A549 (cell line): ENCODE measurements at regions not wholly inside any gene's neighbourhood (a gene's known extent, or its start where the extent isn't known, plus 50 kb on each side); places are given as distances from the start of the nearest gene placed in this dataset.

Experiments used
- CEBPB ChIP-seq, 2 experiments: fragments of >200 bp in 1 of 2; sonication (Bioruptor Twin) in 1 of 2; formaldehyde crosslinking in 1 of 2; IDR thresholded peaks; 2 replicates each; pipeline ENCODE4 v1.6.1; 2012 to 2016
- CTCF ChIP-seq: fragments of >200 bp; sonication (Bioruptor Twin); formaldehyde crosslinking; IDR thresholded peaks from 3 replicates; pipeline ENCODE4 v1.5.1; 2016
- MAFK ChIP-seq: fragments of 450-650 bp; IDR thresholded peaks from 2 replicates; pipeline ENCODE4 v1.6.1; 2014; ENCODE audit not compliant: partially characterized antibody
- POLR2A ChIP-seq: IDR thresholded peaks from 2 replicates; pipeline ENCODE4 v1.6.1; 2012; ENCODE audit warnings: mild to moderate bottlenecking, low read length
- REST ChIP-seq: fragments of 200-600 bp; sonication (generic); IDR thresholded peaks from 2 replicates; pipeline ENCODE4 v1.6.1; 2016; ENCODE audit warnings: antibody characterized with exemption, mild to moderate bottlenecking, moderate library complexity
- USF2 ChIP-seq: fragments of 450-650 bp; IDR thresholded peaks from 2 replicates; pipeline ENCODE4 v1.6.1; 2014; ENCODE audit warnings: antibody characterized with exemption
- ZC3H11A ChIP-seq: fragments of 450-650 bp; IDR thresholded peaks from 2 replicates; pipeline ENCODE4 v1.6.1; 2014; ENCODE audit warnings: antibody characterized with exemption, mild to moderate bottlenecking

GRCh38 chr5:159644053-159644452, 272.2 kb upstream of the ADRA1B start:
- no peak for TF ChIP-seq CTCF
- TF ChIP-seq USF2, result no peak
- no peak for TF ChIP-seq POLR2A
- TF ChIP-seq REST, result no peak
- TF ChIP-seq CEBPB (IDR thresholded peaks at IDR 0.05), result no peak
- no peak for TF ChIP-seq MAFK
- TF ChIP-seq ZC3H11A, result no peak
